Stimulated activated CD4-positive, alpha-beta T cell treated with anti-CD3 and anti-CD28 coated beads, Interleukin-1b, Interleukin-23, amount 100 ng/mL, for 24 hours (primary cell): ENCODE measurements at regions not wholly inside any gene's neighbourhood (a gene's known extent, or its start where the extent isn't known, plus 50 kb on each side); places are given as distances from the start of the nearest gene placed in this dataset.

Experiments used
- DNase-seq, 4 experiments: peaks; one replicate each; pipeline ENCODE4 v3.0.0-alpha.2; 2020; ENCODE audit warnings: low read depth in 4 of 4, low spot score in 1 of 4

GRCh38 chr12:45623940-45624339, 105.6 kb upstream of the ARID2 start:
- no peak for DNase-seq

GRCh38 chr12:45626965-45627364, 102.5 kb upstream of the ARID2 start:
- DNase-seq = no peak

- DNase-seq = no peak
Observed at GRCh38 chr12:45627407-45628069, 102.0 kb upstream of the ARID2 start.

GRCh38 chr12:45629292-45629691, 100.2 kb upstream of the ARID2 start:
- no peak for DNase-seq

- DNase-seq = no peak
Observed at GRCh38 chr12:45633733-45634132, 95.8 kb upstream of the ARID2 start.

GRCh38 chr12:45634273-45634917, 95.1 kb upstream of the ARID2 start:
- no peak for DNase-seq

GRCh38 chr12:45637242-45637641, 92.3 kb upstream of the ARID2 start:
- DNase-seq = no peak

- no peak for DNase-seq
Observed at GRCh38 chr12:45637706-45638105, 91.8 kb upstream of the ARID2 start.

- no peak for DNase-seq
Observed at GRCh38 chr12:45638386-45638785, 91.1 kb upstream of the ARID2 start.

- no peak for DNase-seq
Observed at GRCh38 chr12:45644541-45644940, 85.0 kb upstream of the ARID2 start.

- no peak for DNase-seq
Observed at GRCh38 chr12:45646851-45647581, 82.5 kb upstream of the ARID2 start.

GRCh38 chr12:45648070-45648469, 81.4 kb upstream of the ARID2 start:
- DNase-seq = no peak

GRCh38 chr12:45651029-45651428, 78.5 kb upstream of the ARID2 start:
- no peak for DNase-seq

GRCh38 chr12:45654002-45654665, 75.4 kb upstream of the ARID2 start:
- DNase-seq = no peak

- peak in 3 of 4 experiments; percentile 2 to 6 (median 3) for DNase-seq
Observed at GRCh38 chr12:45655186-45655585, 74.3 kb upstream of the ARID2 start.

- no peak for DNase-seq
Observed at GRCh38 chr12:45655743-45656142, 73.8 kb upstream of the ARID2 start.

- DNase-seq = no peak
Observed at GRCh38 chr12:45658020-45658419, 71.5 kb upstream of the ARID2 start.

- DNase-seq = no peak
Observed at GRCh38 chr12:45660330-45660729, 69.2 kb upstream of the ARID2 start.

- no peak for DNase-seq
Observed at GRCh38 chr12:45663455-45663854, 66.1 kb upstream of the ARID2 start.

GRCh38 chr12:45665941-45666340, 63.6 kb upstream of the ARID2 start:
- DNase-seq = no peak

- DNase-seq = no peak
Observed at GRCh38 chr12:45666396-45666795, 63.1 kb upstream of the ARID2 start.

GRCh38 chr12:45666816-45667215, 62.7 kb upstream of the ARID2 start:
- no peak for DNase-seq
